IMR-90 (cell line): ENCODE measurements at regions not wholly inside any gene's neighbourhood (a gene's known extent, or its start where the extent isn't known, plus 50 kb on each side); places are given as distances from the start of the nearest gene placed in this dataset.
"Not testable (repeated sequence)": the region's sequence is repeated elsewhere in the genome, so short reads cannot be mapped to it uniquely, and the experiment has no call there.

ENCODE experiments used
- ATAC-seq: fragments of 200-7000 bp; cut with Tn5 transposase; 2 replicates; pipeline ENCODE4 v1.9.1; 2020; ENCODE audit warnings: low read depth, mild to moderate bottlenecking, moderate library complexity
- BruUV-seq: library from RNA; stranded (reverse); fragments of 400-500 nt; replicated peaks from 2 replicates; lab custom pipeline; 2021; lab: Mats Ljungman, UMichigan
- CTCF ChIA-PET: fragments of 300-600 bp; formaldehyde crosslinking; extraction: SDS; loops from one replicate; lab custom pipeline; 2021; ENCODE audit warnings: antibody characterized with exemption; lab: Yijun Ruan, JAX
- POLR2A ChIA-PET: fragments of 300-600 bp; sonication (Branson Sonifier 250); formaldehyde crosslinking; loops from one replicate; lab custom pipeline; 2022; ENCODE audit warnings: antibody characterized with exemption; ENCODE audit not compliant: unreplicated experiment; lab: Charles Lee
- DNase-seq: peaks from one replicate; pipeline ENCODE4 v3.0.0; 2013
- H2AFZ ChIP-seq: replicated peaks from 2 replicates; pipeline ENCODE3; 2013; ENCODE audit warnings: low read length, mild to moderate bottlenecking; ENCODE audit not compliant: poor library complexity
- H2AK5ac ChIP-seq: 2 replicates; pipeline ENCODE4 v1.6.1; 2013; ENCODE audit warnings: low read depth, low read length, inconsistent platforms
- H2AK9ac ChIP-seq: replicated peaks from 2 replicates; pipeline ENCODE3; 2013; ENCODE audit warnings: mild to moderate bottlenecking, low read depth, low read length, moderate library complexity; ENCODE audit not compliant: poor library complexity
- H2BK120ac ChIP-seq: 2 replicates; pipeline ENCODE4 v1.6.1; 2013; ENCODE audit warnings: low read depth, low read length, inconsistent platforms
- H2BK15ac ChIP-seq: 3 replicates; pipeline ENCODE4 v1.6.1; 2013; ENCODE audit warnings: low read depth, low read length, inconsistent platforms
- H2BK20ac ChIP-seq: 2 replicates; pipeline ENCODE4 v1.6.1; 2013; ENCODE audit warnings: low read depth, mild to moderate bottlenecking, inconsistent platforms, low read length, moderate library complexity
- H2BK5ac ChIP-seq: 2 replicates; pipeline ENCODE4 v1.6.1; 2013; ENCODE audit warnings: mild to moderate bottlenecking, low read depth, low read length, inconsistent platforms; ENCODE audit not compliant: poor library complexity, severe bottlenecking
- H3K14ac ChIP-seq: replicated peaks from 2 replicates; pipeline ENCODE4 v1.6.1; 2013; ENCODE audit warnings: low read depth, low read length, inconsistent platforms
- H3K18ac ChIP-seq: 2 replicates; pipeline ENCODE4 v1.6.1; 2013; ENCODE audit warnings: low read depth, low read length, control low read depth
- H3K23ac ChIP-seq: 2 replicates; pipeline ENCODE4 v1.6.1; 2013; ENCODE audit warnings: low read depth, low read length, inconsistent platforms
- H3K27ac ChIP-seq: 2 replicates; pipeline ENCODE4 v1.5.1; 2013; ENCODE audit warnings: mild to moderate bottlenecking, control low read depth, low read length; ENCODE audit not compliant: insufficient read depth
- H3K27me3 ChIP-seq: 2 replicates; pipeline ENCODE4 v1.6.1; 2013; ENCODE audit warnings: low read length; ENCODE audit not compliant: control insufficient read depth, insufficient read depth
- H3K36me3 ChIP-seq: 2 replicates; pipeline ENCODE4 v1.6.1; 2013; ENCODE audit warnings: low read length, mixed read lengths; ENCODE audit not compliant: control insufficient read depth, insufficient read depth
- H3K4ac ChIP-seq: 2 replicates; pipeline ENCODE4 v1.6.1; 2013; ENCODE audit warnings: low read depth, low read length, inconsistent platforms
- H3K4me1 ChIP-seq: 2 replicates; pipeline ENCODE4 v1.6.1; 2013; ENCODE audit warnings: low read length, mixed read lengths; ENCODE audit not compliant: control insufficient read depth, insufficient read depth
- H3K4me2 ChIP-seq: 2 replicates; pipeline ENCODE4 v1.6.1; 2013; ENCODE audit warnings: low read depth, mild to moderate bottlenecking, control low read depth, low read length, moderate library complexity
- H3K4me3 ChIP-seq: 2 replicates; pipeline ENCODE4 v1.5.1; 2013; ENCODE audit warnings: low read depth, mild to moderate bottlenecking, control low read depth, low read length, moderate library complexity; ENCODE audit not compliant: insufficient read depth
- H3K56ac ChIP-seq: 2 replicates; pipeline ENCODE4 v1.6.1; 2013; ENCODE audit warnings: low read length, inconsistent platforms; ENCODE audit not compliant: insufficient read depth; ENCODE audit errors: extremely low read depth
- H3K79me1 ChIP-seq, 2 experiments: 2 replicates each; pipeline ENCODE4 v1.6.1; 2013; ENCODE audit warnings: low read length in 2 of 2, inconsistent platforms in 1 of 2, low read depth in 1 of 2
- H3K9ac ChIP-seq: 2 replicates; pipeline ENCODE4 v1.6.1; 2013; ENCODE audit warnings: low read depth, low read length, control low read depth
- H3K9me1 ChIP-seq: 2 replicates; pipeline ENCODE4 v1.6.1; 2013; ENCODE audit warnings: low read length, inconsistent platforms; ENCODE audit not compliant: insufficient read depth
- H3K9me3 ChIP-seq: 2 replicates; pipeline ENCODE4 v1.6.1; 2013; ENCODE audit warnings: low read length; ENCODE audit not compliant: control insufficient read depth, insufficient read depth
- H4K20me1 ChIP-seq: 2 replicates; pipeline ENCODE4 v1.6.1; 2013; ENCODE audit warnings: low read length, inconsistent platforms; ENCODE audit not compliant: insufficient read depth
- H4K5ac ChIP-seq: 2 replicates; pipeline ENCODE4 v1.6.1; 2013; ENCODE audit warnings: mild to moderate bottlenecking, low read depth, low read length, control low read depth
- H4K8ac ChIP-seq, 2 experiments: 2 replicates each; pipeline ENCODE4 v1.6.1; 2013; ENCODE audit warnings: low read depth in 2 of 2, low read length in 2 of 2, control low read depth in 1 of 2, inconsistent platforms in 1 of 2
- H4K91ac ChIP-seq: 2 replicates; pipeline ENCODE4 v1.6.1; 2013; ENCODE audit warnings: low read depth, low read length, inconsistent platforms; ENCODE audit not compliant: insufficient read depth
- WGBS, 2 experiments: methylation state at CpG; one replicate each; pipeline versions ENCODE4 v1.1.5 to v1.1.7; 2013; ENCODE audit warnings: missing lambda C conversion rate in 2 of 2; ENCODE audit not compliant: insufficient read length in 1 of 2; ENCODE audit errors: extremely low coverage in 2 of 2; 5-methylcytosine and 5-hydroxymethylcytosine counted together
- dilution Hi-C: fragments of 300-500 bp; cut with HindIII; formaldehyde crosslinking; loops from one replicate; pipeline ENCODE4 v1.14.3; 2018; ENCODE audit warnings: low sequenced_read_pairs; ENCODE audit not compliant: unreplicated experiment
- in situ Hi-C: fragments of 300-500 bp; cut with MboI; formaldehyde crosslinking; loops from 3 replicates; pipeline ENCODE4 v1.14.3; 2019; ENCODE audit warnings: low sequenced_read_pairs, inconsistent platforms, mixed read lengths
- intact Hi-C: fragments of 100-400 bp; cut with micrococcal nuclease; formaldehyde crosslinking; loops from 2 replicates; pipeline ENCODE4 v1.10.0; 2022
- TF ChIP-seq, protein P1 (sequence below): fragments of 150-350 bp; IDR thresholded peaks from 2 replicates; pipeline ENCODE4 v1.6.1; 2016; ENCODE audit warnings: low read depth, mild to moderate bottlenecking, low read length, moderate library complexity, borderline replicate concordance

DNA sequence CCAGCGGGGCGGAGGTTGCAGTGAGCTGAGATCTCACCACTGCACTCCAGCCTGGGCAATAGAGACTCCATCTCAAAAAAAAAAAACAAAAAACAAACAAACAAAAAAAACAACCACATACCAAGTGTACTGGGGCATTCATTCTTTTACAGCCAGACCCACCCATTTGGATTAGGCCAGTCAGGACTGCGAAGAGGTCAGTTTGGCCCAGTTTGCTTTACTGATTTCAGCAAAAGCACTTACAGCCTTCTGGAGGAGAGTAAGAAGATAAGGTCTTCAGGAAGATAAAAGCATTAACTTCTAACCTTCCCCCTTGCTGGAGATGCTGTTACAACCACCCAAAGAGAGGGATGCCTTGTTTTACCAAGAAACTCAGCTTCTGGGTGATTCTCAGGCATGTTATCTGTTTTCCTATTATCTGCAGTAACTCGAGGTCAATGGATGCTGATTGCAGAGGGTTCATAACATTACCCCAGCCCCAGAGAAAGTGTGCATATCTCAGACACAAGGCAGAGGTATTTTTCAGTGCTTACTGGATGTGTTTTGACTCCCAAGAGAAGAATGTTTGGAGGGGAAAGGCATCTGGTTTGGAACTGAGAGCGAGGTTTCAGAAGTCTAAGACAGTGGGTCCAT is 118.9 kb downstream of the RIN2 start (continued):
- TF ChIP-seq, protein P1, sequence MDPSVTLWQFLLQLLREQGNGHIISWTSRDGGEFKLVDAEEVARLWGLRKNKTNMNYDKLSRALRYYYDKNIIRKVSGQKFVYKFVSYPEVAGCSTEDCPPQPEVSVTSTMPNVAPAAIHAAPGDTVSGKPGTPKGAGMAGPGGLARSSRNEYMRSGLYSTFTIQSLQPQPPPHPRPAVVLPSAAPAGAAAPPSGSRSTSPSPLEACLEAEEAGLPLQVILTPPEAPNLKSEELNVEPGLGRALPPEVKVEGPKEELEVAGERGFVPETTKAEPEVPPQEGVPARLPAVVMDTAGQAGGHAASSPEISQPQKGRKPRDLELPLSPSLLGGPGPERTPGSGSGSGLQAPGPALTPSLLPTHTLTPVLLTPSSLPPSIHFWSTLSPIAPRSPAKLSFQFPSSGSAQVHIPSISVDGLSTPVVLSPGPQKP = no peak

DNA sequence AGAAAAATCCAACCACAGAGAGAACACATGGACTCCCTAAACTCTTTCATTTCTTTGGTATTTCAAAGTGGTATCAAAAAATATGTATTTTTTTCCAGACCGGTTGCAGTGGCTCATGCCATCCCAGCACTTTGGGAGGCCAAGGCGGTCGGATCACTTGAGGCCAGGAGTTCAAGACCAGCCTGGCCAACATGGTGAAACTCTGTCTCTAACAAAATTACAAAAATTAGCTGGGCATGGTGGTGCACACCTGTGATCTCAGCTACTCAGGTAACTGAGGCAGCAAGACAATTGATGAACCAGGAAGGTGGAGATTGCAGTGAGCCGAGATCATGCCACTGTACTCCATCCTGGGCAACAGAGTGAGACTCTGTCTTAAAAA is 121.8 kb downstream of the RIN2 start:
- DNase-seq, H3K4me3 ChIP-seq, H3K9me3 ChIP-seq, dilution Hi-C loops, POLR2A ChIA-PET, H2AFZ ChIP-seq, H3K27me3 ChIP-seq, intact Hi-C loops, H4K20me1 ChIP-seq, H2AK9ac ChIP-seq, BruUV-seq, CTCF ChIA-PET, H3K36me3 ChIP-seq, ATAC-seq: not testable (repeated sequence)
- Histone ChIP-seq H3K27ac (peak overlapping the region; percentile 91), H3K4ac (peak overlapping the region; percentile 94), H2BK120ac (peak overlapping the region; percentile 98), H3K56ac (peak overlapping the region; percentile 53), H3K9me1 (peaks cover 24% of the 10 kb centered on the region), H3K9ac (peak overlapping the region; percentile 46; the same call in 1 of the 2 replicates), H2BK15ac (peak overlapping the region; percentile 75; the same call in 2 of the 3 replicates), H2BK20ac (peak overlapping the region; percentile 93), H3K79me1 (peaks cover 11 to 60% of the 10 kb centered on the region in 2 experiments), H3K14ac (peak overlapping the region; percentile 93), H4K8ac (peak overlapping the region; percentile 88 to 94; a peak in 3 of 4 replicates), H2BK5ac (peak overlapping the region; percentile 98), H2AK5ac (peak overlapping the region; percentile 87), H4K91ac (peak overlapping the region; percentile 98), H3K4me1 (peaks cover 28% of the 10 kb centered on the region), H4K5ac (peak overlapping the region; percentile 91), H3K18ac (peak overlapping the region; percentile 93), H3K4me2 (peak overlapping the region; percentile 51; the same call in 1 of the 2 replicates), H3K23ac (peak overlapping the region; percentile 83; the same call in 1 of the 2 replicates)
- in situ Hi-C loops = loop anchor here (5.0 to 10.0 kb wide), 2 partner anchors 63 to 185 kb away; no protein-coding TSS in a partner anchor
- WGBS, 2 experiments = 90% methylated on average over 2 of the region's 4 CpGs; no CpG with 5 or more reads in 1 of the 2 experiments
